Liver (tissue), 8 donors: ENCODE measurements at regions not wholly inside any gene's neighbourhood (a gene's known extent, or its start where the extent isn't known, plus 50 kb on each side); places are given as distances from the start of the nearest gene placed in this dataset.

Source experiments
- DNase-seq: peaks from one replicate; pipeline ENCODE4 v3.0.0-alpha.2; 2017; ENCODE audit warnings: low spot score
- H3K27ac ChIP-seq, 2 donors: one replicate each; pipeline ENCODE4 v1.7.0; 2013; ENCODE audit warnings: inconsistent platforms in 2 of 2, low read length in 2 of 2, control low read depth in 1 of 2, low read depth in 1 of 2, mild to moderate bottlenecking in 1 of 2
- H3K27me3 ChIP-seq, 4 donors: one replicate each; pipeline versions ENCODE4 v1.6.1 to v1.7.0; 2013; ENCODE audit warnings: low read length in 3 of 4, inconsistent platforms in 1 of 4, mild to moderate bottlenecking in 1 of 4, moderate library complexity in 1 of 4; ENCODE audit not compliant: control insufficient read depth in 4 of 4, insufficient read depth in 4 of 4
- H3K36me3 ChIP-seq, 4 donors: one replicate each; pipeline versions ENCODE4 v1.6.1 to v1.7.0; 2013; ENCODE audit warnings: low read length in 3 of 4, mild to moderate bottlenecking in 3 of 4, low read depth in 1 of 4, moderate library complexity in 1 of 4; ENCODE audit not compliant: control insufficient read depth in 4 of 4, insufficient read depth in 3 of 4
- H3K4me1 ChIP-seq, 4 donors: one replicate each; pipeline versions ENCODE4 v1.6.1 to v1.7.0; 2013; ENCODE audit warnings: low read length in 3 of 4, mild to moderate bottlenecking in 3 of 4, moderate library complexity in 1 of 4; ENCODE audit not compliant: control insufficient read depth in 4 of 4, insufficient read depth in 4 of 4
- H3K4me3 ChIP-seq, 3 donors: one replicate each; pipeline versions ENCODE4 v1.6.1 to v1.7.0; 2013; ENCODE audit warnings: low read length in 3 of 3, control low read depth in 1 of 3, low read depth in 1 of 3, mild to moderate bottlenecking in 1 of 3
- H3K9ac ChIP-seq, 2 donors: one replicate each; pipeline ENCODE4 v1.7.0; 2013; ENCODE audit warnings: low read length in 2 of 2, mild to moderate bottlenecking in 2 of 2, moderate library complexity in 2 of 2, control low read depth in 1 of 2, low read depth in 1 of 2
- H3K9me3 ChIP-seq, 4 donors: one replicate each; pipeline versions ENCODE4 v1.6.1 to v1.7.0; 2013; ENCODE audit warnings: low read length in 3 of 4; ENCODE audit not compliant: control insufficient read depth in 4 of 4
- ATF3 ChIP-seq: IDR thresholded peaks from 2 replicates; pipeline ENCODE4 v1.6.1; 2016; ENCODE audit warnings: antibody characterized with exemption
- EGR1 ChIP-seq, 2 donors: IDR thresholded peaks; 2 replicates each; pipeline ENCODE4 v1.6.1; 2016 to 2018; ENCODE audit warnings: antibody characterized with exemption in 2 of 2, low read depth in 2 of 2
- FOXA1 ChIP-seq: IDR thresholded peaks from 2 replicates; pipeline ENCODE4 v1.6.1; 2016; ENCODE audit warnings: antibody characterized with exemption
- FOXA2 ChIP-seq: IDR thresholded peaks from 2 replicates; pipeline ENCODE4 v1.6.1; 2016; ENCODE audit warnings: antibody characterized with exemption
- GABPA ChIP-seq, 2 donors: IDR thresholded peaks in 1 of 2; conservative IDR thresholded peaks in 1 of 2; 2 replicates each; pipeline ENCODE4 v1.6.1; 2016; ENCODE audit warnings: antibody characterized with exemption in 2 of 2, mild to moderate bottlenecking in 1 of 2, moderate library complexity in 1 of 2
- HNF4A ChIP-seq, 2 donors: conservative IDR thresholded peaks; 2 replicates each; pipeline ENCODE4 v1.6.1; 2016; ENCODE audit warnings: antibody characterized with exemption in 2 of 2, mild to moderate bottlenecking in 2 of 2
- HNF4G ChIP-seq: IDR thresholded peaks from 2 replicates; pipeline ENCODE4 v1.6.1; 2016; ENCODE audit warnings: antibody characterized with exemption
- JUND ChIP-seq, 2 donors: IDR thresholded peaks; 2 replicates each; pipeline ENCODE4 v1.6.1; 2016; ENCODE audit warnings: antibody characterized with exemption in 2 of 2
- NR2F2 ChIP-seq: IDR thresholded peaks from 2 replicates; pipeline ENCODE4 v1.6.1; 2016; ENCODE audit warnings: antibody characterized with exemption
- RAD21 ChIP-seq, 2 donors: IDR thresholded peaks; 2 replicates each; pipeline ENCODE4 v1.6.1; 2016; ENCODE audit warnings: antibody characterized with exemption in 2 of 2, mild to moderate bottlenecking in 2 of 2
- REST ChIP-seq: IDR thresholded peaks from 2 replicates; pipeline ENCODE4 v1.6.1; 2016; ENCODE audit warnings: antibody characterized with exemption, mild to moderate bottlenecking
- RXRA ChIP-seq, 2 donors: IDR thresholded peaks; 2 replicates each; pipeline ENCODE4 v1.6.1; 2017 to 2018; ENCODE audit warnings: antibody characterized with exemption in 2 of 2, mild to moderate bottlenecking in 1 of 2
- SP1 ChIP-seq: IDR thresholded peaks from 2 replicates; pipeline ENCODE4 v1.6.1; 2018; ENCODE audit warnings: antibody characterized with exemption, mild to moderate bottlenecking
- WGBS: extraction: QIAGEN DNeasy Blood & Tissue Kit; methylation state at CpG from one replicate; pipeline ENCODE4 v1.1.7; 2013; 5-methylcytosine and 5-hydroxymethylcytosine counted together
- TF ChIP-seq, protein P1 (sequence below): IDR thresholded peaks from 2 replicates; pipeline ENCODE4 v1.6.1; 2016; ENCODE audit warnings: antibody characterized with exemption
- TF ChIP-seq, protein P2 (sequence below): fragments of 150-350 bp; IDR thresholded peaks from 2 replicates; pipeline ENCODE4 v1.5.1; 2017; ENCODE audit warnings: improper control_type of control experiment, low read depth, low read length; ENCODE audit not compliant: missing input control
- donor health status: healthy.
- donor health status: healthy.
- donor health status: healthy.
- donor health status: healthy.
- donor health status: healthy.

DNA sequence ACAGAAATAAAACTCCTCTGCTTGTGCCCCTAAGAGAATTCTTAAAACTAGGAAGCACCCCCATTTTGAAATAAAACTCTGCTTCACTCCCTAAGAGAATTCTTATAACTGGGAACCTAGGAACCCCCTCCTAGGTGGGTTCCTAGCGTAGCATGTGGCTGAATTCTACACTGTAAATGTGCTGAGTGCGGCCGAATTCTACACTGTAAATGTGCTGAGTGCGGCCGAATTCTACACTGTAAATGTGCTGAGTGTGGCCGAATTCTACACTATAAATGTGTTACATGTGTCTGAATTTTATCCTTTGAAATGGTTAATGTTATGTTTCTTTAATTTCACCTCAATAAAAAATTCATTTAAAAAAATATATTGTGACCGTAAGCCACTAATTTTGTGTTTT, 79.3 kb downstream of the PSMB1 start:
- Histone ChIP-seq H3K4me1 (no peaks in the 10 kb centered on the region), H3K27ac (no peak overlapping the region)
- WGBS, result 91% methylated on average over 7 of the region's 7 CpGs

GRCh38 chr6:170473301-170473717, 79.8 kb downstream of the PSMB1 start:
- WGBS, result 42% methylated on average over 4 of the region's 4 CpGs
- Histone ChIP-seq H3K9ac (no peak overlapping the region), H3K4me3 (no peak overlapping the region), H3K9me3 (no peaks in the 10 kb centered on the region), H3K4me1 (no peaks in the 10 kb centered on the region), H3K36me3 (no peaks in the 10 kb centered on the region), H3K27ac (no peak overlapping the region), H3K27me3 (peaks cover 0 to 9% (median 0%) of the 10 kb centered on the region in 4 donors)
- TF ChIP-seq ATF3 (no peak), REST (no peak), RAD21 (IDR thresholded peaks at IDR 0.05) (no peak)
- no peak for DNase-seq

More for the DNA sequence above, 79.3 kb downstream of the PSMB1 start:
- no peak for DNase-seq
- no peaks in the 10 kb centered on the region for H3K9me3 ChIP-seq
- no peak overlapping the region for H3K9ac ChIP-seq
- TF ChIP-seq FOXA1, result no peak
- no peak for TF ChIP-seq JUND (IDR thresholded peaks at IDR 0.05)
- TF ChIP-seq, protein P1, sequence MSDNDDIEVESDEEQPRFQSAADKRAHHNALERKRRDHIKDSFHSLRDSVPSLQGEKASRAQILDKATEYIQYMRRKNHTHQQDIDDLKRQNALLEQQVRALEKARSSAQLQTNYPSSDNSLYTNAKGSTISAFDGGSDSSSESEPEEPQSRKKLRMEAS, result no peak
- TF ChIP-seq RXRA (IDR thresholded peaks at IDR 0.05), result no peak
- TF ChIP-seq, protein P2, sequence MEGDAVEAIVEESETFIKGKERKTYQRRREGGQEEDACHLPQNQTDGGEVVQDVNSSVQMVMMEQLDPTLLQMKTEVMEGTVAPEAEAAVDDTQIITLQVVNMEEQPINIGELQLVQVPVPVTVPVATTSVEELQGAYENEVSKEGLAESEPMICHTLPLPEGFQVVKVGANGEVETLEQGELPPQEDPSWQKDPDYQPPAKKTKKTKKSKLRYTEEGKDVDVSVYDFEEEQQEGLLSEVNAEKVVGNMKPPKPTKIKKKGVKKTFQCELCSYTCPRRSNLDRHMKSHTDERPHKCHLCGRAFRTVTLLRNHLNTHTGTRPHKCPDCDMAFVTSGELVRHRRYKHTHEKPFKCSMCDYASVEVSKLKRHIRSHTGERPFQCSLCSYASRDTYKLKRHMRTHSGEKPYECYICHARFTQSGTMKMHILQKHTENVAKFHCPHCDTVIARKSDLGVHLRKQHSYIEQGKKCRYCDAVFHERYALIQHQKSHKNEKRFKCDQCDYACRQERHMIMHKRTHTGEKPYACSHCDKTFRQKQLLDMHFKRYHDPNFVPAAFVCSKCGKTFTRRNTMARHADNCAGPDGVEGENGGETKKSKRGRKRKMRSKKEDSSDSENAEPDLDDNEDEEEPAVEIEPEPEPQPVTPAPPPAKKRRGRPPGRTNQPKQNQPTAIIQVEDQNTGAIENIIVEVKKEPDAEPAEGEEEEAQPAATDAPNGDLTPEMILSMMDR, result no peak
- no peak for TF ChIP-seq HNF4G
- no peak for TF ChIP-seq SP1
- no peak for TF ChIP-seq HNF4A (conservative IDR thresholded peaks at IDR 0.05)
- no peak for TF ChIP-seq RAD21 (IDR thresholded peaks at IDR 0.05)
- no peak for TF ChIP-seq GABPA (IDR thresholded peaks at IDR 0.05 in 1 of 2, conservative IDR thresholded peaks at IDR 0.05 in 1 of 2)
- no peak overlapping the region for H3K4me3 ChIP-seq
- H3K36me3 ChIP-seq, result no peaks in the 10 kb centered on the region
- peaks cover 0 to 9% (median 0%) of the 10 kb centered on the region in 4 donors for H3K27me3 ChIP-seq

DNA sequence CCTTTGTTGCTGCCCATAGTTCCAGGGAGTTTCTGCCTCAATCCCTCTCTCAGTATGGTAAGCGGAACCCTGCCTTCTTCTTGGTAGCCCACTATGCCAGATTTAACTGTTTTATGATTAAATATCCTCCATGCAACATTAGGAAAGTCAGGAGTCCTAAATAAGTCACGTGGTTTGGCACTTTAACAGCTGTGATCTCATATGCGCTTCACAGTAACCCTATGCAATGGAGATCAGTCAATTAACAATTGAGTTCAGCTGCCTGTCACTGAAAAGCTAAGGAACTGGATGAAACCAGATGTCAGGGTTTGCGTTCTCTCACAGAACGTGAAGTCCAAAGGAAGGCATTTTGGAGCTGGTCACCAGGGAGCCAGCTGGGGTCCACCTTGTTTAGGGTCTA, 81.6 kb downstream of the PSMB1 start:
- DNase-seq, result no peak
- no peak overlapping the region for H3K27ac ChIP-seq
- 81% methylated on average over 5 of the region's 5 CpGs for WGBS
- H3K36me3 ChIP-seq, result no peaks in the 10 kb centered on the region
- H3K9me3 ChIP-seq, result no peaks in the 10 kb centered on the region
- H3K4me1 ChIP-seq, result no peaks in the 10 kb centered on the region
- H3K27me3 ChIP-seq, result peaks cover 0 to 9% (median 0%) of the 10 kb centered on the region in 4 donors
- no peak overlapping the region for H3K4me3 ChIP-seq
- no peak overlapping the region for H3K9ac ChIP-seq
- TF ChIP-seq, protein P1, result no peak
- no peak for TF ChIP-seq JUND (IDR thresholded peaks at IDR 0.05)
- TF ChIP-seq FOXA2, result no peak
- TF ChIP-seq REST, result no peak
- no peak for TF ChIP-seq EGR1 (IDR thresholded peaks at IDR 0.05; ENCODE audit: low read depth in 2 of 2)
- no peak for TF ChIP-seq ATF3
- no peak for TF ChIP-seq HNF4A (conservative IDR thresholded peaks at IDR 0.05)
- TF ChIP-seq NR2F2, result no peak
- no peak for TF ChIP-seq RXRA (IDR thresholded peaks at IDR 0.05)
- TF ChIP-seq, protein P2, result no peak
